CD14-positive monocyte (primary cell): ENCODE measurements at regions not wholly inside any gene's neighbourhood (a gene's known extent, or its start where the extent isn't known, plus 50 kb on each side); places are given as distances from the start of the nearest gene placed in this dataset.

ENCODE experiments used
- DNase-seq, 3 donors: peaks; one replicate each; pipeline ENCODE4 v3.0.0-alpha.2; 2011 to 2022
- H2AFZ ChIP-seq: 2 replicates; pipeline ENCODE4 v1.6.0; 2012; ENCODE audit warnings: mild to moderate bottlenecking, low read depth, low read length, inconsistent platforms; ENCODE audit not compliant: insufficient read depth, poor library complexity, severe bottlenecking
- H3K27ac ChIP-seq, 2 donors: 1 replicate in 1 of 2; 2 replicates in 1 of 2; pipeline ENCODE4 v1.5.1; 2012 to 2013; ENCODE audit warnings: low read length in 2 of 2, control low read depth in 1 of 2, inconsistent platforms in 1 of 2, low read depth in 1 of 2, mild to moderate bottlenecking in 1 of 2
- H3K27me3 ChIP-seq, 2 donors: one replicate each; pipeline versions ENCODE4 v1.6.0 to v1.6.1; 2011 to 2013; ENCODE audit warnings: low read length in 2 of 2; ENCODE audit not compliant: control insufficient read depth in 2 of 2, insufficient read depth in 2 of 2
- H3K36me3 ChIP-seq, 2 donors: replicated peaks in 1 of 2; 1 replicate in 1 of 2; 2 replicates in 1 of 2; pipeline versions ENCODE4 v1.5.1 to v1.6.1; 2012 to 2013; ENCODE audit warnings: low read length in 2 of 2, control low read depth in 1 of 2, inconsistent platforms in 1 of 2, mild to moderate bottlenecking in 1 of 2; ENCODE audit not compliant: insufficient read depth in 2 of 2, control insufficient read depth in 1 of 2
- H3K4me1 ChIP-seq, 2 donors: 1 replicate in 1 of 2; 2 replicates in 1 of 2; pipeline versions ENCODE4 v1.5.1 to v1.6.1; 2012 to 2013; ENCODE audit warnings: low read length in 2 of 2, control low read depth in 1 of 2, inconsistent platforms in 1 of 2, mild to moderate bottlenecking in 1 of 2, moderate library complexity in 1 of 2; ENCODE audit not compliant: insufficient read depth in 2 of 2, control insufficient read depth in 1 of 2
- H3K4me2 ChIP-seq: replicated peaks from 2 replicates; pipeline ENCODE3; 2012; ENCODE audit warnings: low read length, moderate library complexity, mild to moderate bottlenecking; ENCODE audit not compliant: poor library complexity, severe bottlenecking; ENCODE audit errors: extremely low read depth
- H3K4me3 ChIP-seq, 3 experiments: fragments of 200-600 bp in 1 of 3; sonication (generic) in 1 of 3; replicated peaks in 1 of 3; 1 replicate in 2 of 3; 2 replicates in 1 of 3; pipeline ENCODE4 v1.5.1; 2011 to 2013; ENCODE audit warnings: low read length in 3 of 3, mild to moderate bottlenecking in 3 of 3, control low read depth in 2 of 3, low read depth in 2 of 3, inconsistent platforms in 1 of 3, moderate library complexity in 1 of 3
- H3K79me2 ChIP-seq: 2 replicates; pipeline ENCODE4 v1.6.0; 2012; ENCODE audit warnings: mild to moderate bottlenecking, control low read depth, inconsistent platforms, low read length, moderate library complexity; ENCODE audit not compliant: insufficient read depth
- H3K9ac ChIP-seq: 2 replicates; pipeline ENCODE4 v1.6.0; 2017; ENCODE audit warnings: low read length, mild to moderate bottlenecking; ENCODE audit not compliant: insufficient read depth, poor library complexity, severe bottlenecking
- H3K9me3 ChIP-seq, 2 donors: replicated peaks in 1 of 2; 1 replicate in 1 of 2; 2 replicates in 1 of 2; pipeline versions ENCODE4 v1.5.1 to v1.6.1; 2012 to 2013; ENCODE audit warnings: low read length in 2 of 2, control low read depth in 1 of 2; ENCODE audit not compliant: control insufficient read depth in 1 of 2, insufficient read depth in 1 of 2
- H4K20me1 ChIP-seq: 2 replicates; pipeline ENCODE4 v1.6.0; 2012; ENCODE audit warnings: mild to moderate bottlenecking, low read length, control low read depth, moderate library complexity; ENCODE audit not compliant: insufficient read depth
- H3K27ac Mint-ChIP-seq, 7 donors: one replicate each; pipeline ENCODE4 v1.8.0; 2020; ENCODE audit warnings: mild to moderate bottlenecking in 7 of 7, mixed read lengths in 7 of 7, moderate library complexity in 6 of 7, inconsistent platforms in 2 of 7
- H3K27me3 Mint-ChIP-seq, 3 donors: one replicate each; pipeline ENCODE4 v1.8.0; 2021 to 2022; ENCODE audit warnings: low read depth in 3 of 3, mild to moderate bottlenecking in 3 of 3, mixed read lengths in 3 of 3, moderate library complexity in 3 of 3, inconsistent platforms in 1 of 3
- H3K36me3 Mint-ChIP-seq, 2 donors: one replicate each; pipeline ENCODE4 v1.8.0; 2020; ENCODE audit warnings: mixed read lengths in 2 of 2, inconsistent platforms in 1 of 2, mild to moderate bottlenecking in 1 of 2
- H3K4me1 Mint-ChIP-seq: one replicate; pipeline ENCODE4 v1.8.0; 2020; ENCODE audit warnings: mild to moderate bottlenecking, mixed read lengths
- H3K4me3 Mint-ChIP-seq, 2 donors: one replicate each; pipeline ENCODE4 v1.8.0; 2020; ENCODE audit warnings: mild to moderate bottlenecking in 2 of 2, mixed read lengths in 2 of 2, moderate library complexity in 1 of 2
- H3K9me3 Mint-ChIP-seq, 7 donors: one replicate each; pipeline ENCODE4 v1.8.0; 2020 to 2022; ENCODE audit warnings: mixed read lengths in 7 of 7, mild to moderate bottlenecking in 6 of 7, moderate library complexity in 6 of 7, inconsistent platforms in 2 of 7
- CTCF ChIP-seq: fragments of 200-600 bp; IDR thresholded peaks from one replicate; pipeline ENCODE4 v1.8.0; 2022; ENCODE audit warnings: antibody characterized with exemption, mild to moderate bottlenecking
- WGBS: methylation state at CpG from one replicate; pipeline ENCODE4 v1.1.5; 2013; ENCODE audit warnings: missing lambda C conversion rate; ENCODE audit not compliant: insufficient coverage; 5-methylcytosine and 5-hydroxymethylcytosine counted together
- intact Hi-C, 2 donors: fragments of 100-400 bp; cut with micrococcal nuclease; formaldehyde crosslinking; loops; one replicate each; pipeline versions ENCODE4 v1.15.0 to v1.15.1; 2023

- no peaks in the 10 kb centered on the region for H3K36me3 ChIP-seq
- H4K20me1 ChIP-seq, result no peaks in the 10 kb centered on the region
- no peaks in the 10 kb centered on the region for H3K4me1 ChIP-seq
- Mint-ChIP-seq H3K27ac (no peak overlapping the region), H3K9me3 (peaks cover 0 to 3% (median 0%) of the 10 kb centered on the region in 7 donors), H3K36me3 (no peaks in the 10 kb centered on the region), H3K27me3 (peaks cover 0 to 3% (median 2%) of the 10 kb centered on the region in 3 donors), H3K4me1 (no peaks in the 10 kb centered on the region), H3K4me3 (no peak overlapping the region)
- H3K79me2 ChIP-seq, result no peaks in the 10 kb centered on the region
- no peaks in the 10 kb centered on the region for H3K27me3 ChIP-seq
- no peak overlapping the region for H3K9ac ChIP-seq
- intact Hi-C loops, result no loop called here
- no peak overlapping the region for H3K27ac ChIP-seq
- no peak for TF ChIP-seq CTCF
- no peaks in the 10 kb centered on the region for H3K9me3 ChIP-seq
- H2AFZ ChIP-seq, result no peak overlapping the region
- no peak for DNase-seq
- H3K4me3 ChIP-seq, result no peak overlapping the region
- no peak overlapping the region for H3K4me2 ChIP-seq
Measured at GRCh38 chr13:79654520-79654919, 173.6 kb downstream of the NDFIP2 start.

- no peak overlapping the region for H3K4me3 ChIP-seq
- no peaks in the 10 kb centered on the region for H3K4me1 ChIP-seq
- no peak overlapping the region for H3K4me2 ChIP-seq
- WGBS, result no CpG with 5 or more reads among the region's 4 CpGs
- no peaks in the 10 kb centered on the region for H3K27me3 ChIP-seq
- H3K9me3 Mint-ChIP-seq, result peaks cover 0 to 2% (median 0%) of the 10 kb centered on the region in 7 donors
- TF ChIP-seq CTCF, result no peak
- H3K79me2 ChIP-seq, result no peaks in the 10 kb centered on the region
- H3K27ac Mint-ChIP-seq, result no peak overlapping the region
- no peak overlapping the region for H3K27ac ChIP-seq
- H3K27me3 Mint-ChIP-seq, result peaks cover 0 to 3% (median 2%) of the 10 kb centered on the region in 3 donors
- H3K36me3 Mint-ChIP-seq, result no peaks in the 10 kb centered on the region
- DNase-seq, result no peak
- intact Hi-C loops, result no loop called here
- no peaks in the 10 kb centered on the region for H3K4me1 Mint-ChIP-seq
- no peaks in the 10 kb centered on the region for H3K36me3 ChIP-seq
- H4K20me1 ChIP-seq, result no peaks in the 10 kb centered on the region
- no peak overlapping the region for H3K9ac ChIP-seq
- no peaks in the 10 kb centered on the region for H3K9me3 ChIP-seq
- no peak overlapping the region for H3K4me3 Mint-ChIP-seq
- no peak overlapping the region for H2AFZ ChIP-seq
Measured at GRCh38 chr13:79650688-79651087, 169.7 kb downstream of the NDFIP2 start.
